ENCODE measurements at regions not wholly inside any gene's neighbourhood (a gene's known extent, or its start where the extent isn't known, plus 50 kb on each side); places are given as distances from the start of the nearest gene placed in this dataset.

DNA sequence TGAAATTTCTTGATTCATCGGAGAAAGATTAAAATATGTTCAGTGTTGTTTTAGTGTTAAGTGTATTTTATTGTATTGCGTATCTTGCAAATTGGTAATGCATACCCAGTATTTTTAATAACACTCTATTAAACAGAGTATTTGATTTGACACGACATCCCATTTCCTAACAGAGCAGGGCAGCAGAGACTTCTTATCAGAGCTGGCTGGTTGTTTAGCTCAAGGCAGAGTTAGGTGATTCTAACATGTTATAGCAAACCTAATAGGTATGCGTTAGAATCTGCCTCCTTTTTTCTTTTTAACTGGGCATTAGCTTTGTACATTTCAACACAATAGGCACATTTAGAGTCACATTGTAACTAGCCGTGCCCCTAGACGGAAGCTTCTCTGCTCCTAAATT, 57.1 kb upstream of the CELF2 start:
- no peaks in the 10 kb centered on the region for H3K4me1 ChIP-seq (ENCODE audit: control insufficient read depth, low read length)

DNA sequence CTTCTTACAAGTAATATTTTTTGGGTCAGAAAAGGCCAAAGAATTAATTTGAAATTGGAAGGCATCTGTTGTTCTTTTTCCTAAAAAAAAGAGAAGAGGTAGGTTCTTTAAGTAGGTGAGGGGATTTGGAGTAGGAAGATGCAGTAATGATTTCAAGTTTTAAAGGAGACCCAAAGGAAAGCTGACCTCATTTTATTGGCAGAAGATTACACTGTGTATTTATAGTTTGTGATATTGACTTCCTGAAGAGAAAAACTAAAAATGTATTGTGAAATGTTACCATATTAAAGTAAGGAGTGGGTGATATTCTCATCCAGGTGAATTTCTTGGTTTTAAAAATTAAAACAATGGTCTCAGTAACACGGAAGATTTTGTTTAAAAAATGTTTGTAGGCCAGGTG, 56.6 kb upstream of the CELF2 start:
- TF ChIP-seq, protein P1, sequence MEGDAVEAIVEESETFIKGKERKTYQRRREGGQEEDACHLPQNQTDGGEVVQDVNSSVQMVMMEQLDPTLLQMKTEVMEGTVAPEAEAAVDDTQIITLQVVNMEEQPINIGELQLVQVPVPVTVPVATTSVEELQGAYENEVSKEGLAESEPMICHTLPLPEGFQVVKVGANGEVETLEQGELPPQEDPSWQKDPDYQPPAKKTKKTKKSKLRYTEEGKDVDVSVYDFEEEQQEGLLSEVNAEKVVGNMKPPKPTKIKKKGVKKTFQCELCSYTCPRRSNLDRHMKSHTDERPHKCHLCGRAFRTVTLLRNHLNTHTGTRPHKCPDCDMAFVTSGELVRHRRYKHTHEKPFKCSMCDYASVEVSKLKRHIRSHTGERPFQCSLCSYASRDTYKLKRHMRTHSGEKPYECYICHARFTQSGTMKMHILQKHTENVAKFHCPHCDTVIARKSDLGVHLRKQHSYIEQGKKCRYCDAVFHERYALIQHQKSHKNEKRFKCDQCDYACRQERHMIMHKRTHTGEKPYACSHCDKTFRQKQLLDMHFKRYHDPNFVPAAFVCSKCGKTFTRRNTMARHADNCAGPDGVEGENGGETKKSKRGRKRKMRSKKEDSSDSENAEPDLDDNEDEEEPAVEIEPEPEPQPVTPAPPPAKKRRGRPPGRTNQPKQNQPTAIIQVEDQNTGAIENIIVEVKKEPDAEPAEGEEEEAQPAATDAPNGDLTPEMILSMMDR (IDR thresholded peaks at IDR 0.05; ENCODE audit: low read depth, low read length, poor library complexity, severe bottlenecking): no peak
- TF ChIP-seq EZH2phosphoT487 (IDR thresholded peaks at IDR 0.05; ENCODE audit: borderline replicate concordance, low read length): no peak
- Histone ChIP-seq H3K4me1 (ENCODE audit: control insufficient read depth, low read length) (no peaks in the 10 kb centered on the region), H3K27me3 (ENCODE audit: control insufficient read depth, low read length) (no peaks in the 10 kb centered on the region), H3K79me2 (ENCODE audit: control insufficient read depth, low read length) (no peaks in the 10 kb centered on the region), H3K9me3 (ENCODE audit: control insufficient read depth, insufficient read depth, low read length) (no peaks in the 10 kb centered on the region), H4K20me1 (ENCODE audit: control insufficient read depth, insufficient read depth, low read depth, low read length) (no peaks in the 10 kb centered on the region), H3K4me2 (ENCODE audit: low read length) (no peak overlapping the region), H3K9me2 (replicated peaks; ENCODE audit: control insufficient read depth, low read length) (no peaks in the 10 kb centered on the region), H3F3A (ENCODE audit: control insufficient read depth, insufficient read depth) (no peaks in the 10 kb centered on the region), H3K4me3 (ENCODE audit: low read length) (no peak overlapping the region), H3K36me3 (ENCODE audit: control insufficient read depth, low read length) (no peaks in the 10 kb centered on the region), H3K27ac (ENCODE audit: low read depth, low read length) (no peak overlapping the region)

More for the DNA sequence above, 57.1 kb upstream of the CELF2 start:
- H3F3A ChIP-seq (ENCODE audit: control insufficient read depth, insufficient read depth): no peaks in the 10 kb centered on the region
- H3K9me3 ChIP-seq (ENCODE audit: control insufficient read depth, insufficient read depth, low read length): no peaks in the 10 kb centered on the region
- H3K79me2 ChIP-seq (ENCODE audit: control insufficient read depth, low read length): no peaks in the 10 kb centered on the region
- H3K27ac ChIP-seq (ENCODE audit: low read depth, low read length): no peak overlapping the region
- H3K4me2 ChIP-seq (ENCODE audit: low read length): no peak overlapping the region
- TF ChIP-seq, protein P1 (IDR thresholded peaks at IDR 0.05; ENCODE audit: low read depth, low read length, poor library complexity, severe bottlenecking): no peak
- TF ChIP-seq EZH2phosphoT487 (IDR thresholded peaks at IDR 0.05; ENCODE audit: borderline replicate concordance, low read length): no peak
- no peaks in the 10 kb centered on the region for H3K27me3 ChIP-seq (ENCODE audit: control insufficient read depth, low read length)
- no peaks in the 10 kb centered on the region for H3K36me3 ChIP-seq (ENCODE audit: control insufficient read depth, low read length)
- no peaks in the 10 kb centered on the region for H3K9me2 ChIP-seq (replicated peaks; ENCODE audit: control insufficient read depth, low read length)
- no peaks in the 10 kb centered on the region for H4K20me1 ChIP-seq (ENCODE audit: control insufficient read depth, insufficient read depth, low read depth, low read length)
- no peak overlapping the region for H3K4me3 ChIP-seq (ENCODE audit: low read length)

DNA sequence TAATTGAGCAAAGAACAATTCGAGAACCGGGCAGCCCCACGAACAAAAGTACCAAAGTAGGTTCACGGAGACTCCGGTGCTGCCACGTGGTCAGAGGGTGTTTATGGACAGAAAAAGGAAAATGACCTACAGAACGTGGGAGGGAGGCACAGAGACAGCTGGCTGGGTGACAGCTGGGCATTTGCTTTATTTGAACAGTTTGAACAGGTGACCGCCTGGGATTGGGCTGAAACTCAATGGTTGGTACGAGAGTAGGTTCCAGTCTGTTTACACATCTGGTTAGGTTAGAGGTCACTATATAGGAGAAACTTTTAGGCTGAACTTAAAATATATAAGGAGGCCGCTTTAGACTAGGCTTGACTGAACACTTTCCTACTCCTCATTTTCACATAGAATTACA, 50.6 kb upstream of the CELF2 start:
- no peaks in the 10 kb centered on the region for H3F3A ChIP-seq (ENCODE audit: control insufficient read depth, insufficient read depth)
- H3K9me2 ChIP-seq (replicated peaks; ENCODE audit: control insufficient read depth, low read length): no peaks in the 10 kb centered on the region
- H3K4me3 ChIP-seq (ENCODE audit: low read length): no peak overlapping the region
- no peaks in the 10 kb centered on the region for H4K20me1 ChIP-seq (ENCODE audit: control insufficient read depth, insufficient read depth, low read depth, low read length)
- no peak overlapping the region for H3K27ac ChIP-seq (ENCODE audit: low read depth, low read length)
- TF ChIP-seq EZH2phosphoT487 (IDR thresholded peaks at IDR 0.05; ENCODE audit: borderline replicate concordance, low read length): no peak
- TF ChIP-seq, protein P1 (IDR thresholded peaks at IDR 0.05; ENCODE audit: low read depth, low read length, poor library complexity, severe bottlenecking): no peak
- no peak overlapping the region for H3K4me2 ChIP-seq (ENCODE audit: low read length)
- H3K4me1 ChIP-seq (ENCODE audit: control insufficient read depth, low read length): no peaks in the 10 kb centered on the region
- H3K36me3 ChIP-seq (ENCODE audit: control insufficient read depth, low read length): no peaks in the 10 kb centered on the region
- no peaks in the 10 kb centered on the region for H3K9me3 ChIP-seq (ENCODE audit: control insufficient read depth, insufficient read depth, low read length)
- no peaks in the 10 kb centered on the region for H3K79me2 ChIP-seq (ENCODE audit: control insufficient read depth, low read length)
- H3K27me3 ChIP-seq (ENCODE audit: control insufficient read depth, low read length): no peaks in the 10 kb centered on the region

Measured in DOHH2 (cell line).